HUES48 (cell line): ENCODE measurements at regions not wholly inside any gene's neighbourhood (a gene's known extent, or its start where the extent isn't known, plus 50 kb on each side); places are given as distances from the start of the nearest gene placed in this dataset.
"Not testable (repeated sequence)": the region's sequence is repeated elsewhere in the genome, so short reads cannot be mapped to it uniquely, and the experiment has no call there.

Experiments used
- H3K27ac ChIP-seq: one replicate; pipeline ENCODE4 v1.7.0; 2013; ENCODE audit warnings: low read depth, low read length, inconsistent platforms
- H3K27me3 ChIP-seq: 2 replicates; pipeline ENCODE4 v1.6.1; 2013; ENCODE audit warnings: mild to moderate bottlenecking, low read length; ENCODE audit not compliant: control insufficient read depth, insufficient read depth
- H3K36me3 ChIP-seq: 2 replicates; pipeline ENCODE4 v1.6.1; 2013; ENCODE audit warnings: low read length; ENCODE audit not compliant: control insufficient read depth, insufficient read depth
- H3K4me1 ChIP-seq: 2 replicates; pipeline ENCODE4 v1.6.1; 2013; ENCODE audit warnings: mild to moderate bottlenecking, low read length; ENCODE audit not compliant: control insufficient read depth, insufficient read depth
- H3K4me3 ChIP-seq: 2 replicates; pipeline ENCODE4 v1.5.1; 2013; ENCODE audit warnings: mild to moderate bottlenecking, low read depth, low read length
- H3K9ac ChIP-seq: 2 replicates; pipeline ENCODE4 v1.6.1; 2013; ENCODE audit warnings: mild to moderate bottlenecking, low read depth, low read length, moderate library complexity
- H3K9me3 ChIP-seq: 2 replicates; pipeline ENCODE4 v1.6.1; 2013; ENCODE audit warnings: low read length; ENCODE audit not compliant: control insufficient read depth, insufficient read depth

DNA sequence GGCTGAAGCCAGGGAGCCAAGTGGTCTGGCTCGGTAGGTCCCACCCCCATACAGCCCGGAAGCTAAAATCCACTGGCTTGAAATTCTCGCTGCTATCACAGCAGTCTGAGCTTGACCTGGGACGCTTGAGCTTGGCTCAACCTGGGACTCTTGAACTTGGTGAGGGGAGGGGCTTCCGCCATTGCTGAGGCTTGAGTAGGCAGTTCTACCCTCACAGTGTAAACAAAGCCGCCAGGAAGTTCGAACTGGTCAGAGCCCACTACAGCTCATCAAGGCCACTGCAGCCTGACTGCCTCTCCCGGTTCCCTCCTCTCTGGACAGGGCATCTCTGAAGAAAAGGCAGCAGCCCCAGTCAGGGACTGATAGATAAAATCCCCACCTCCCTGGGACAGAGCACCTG lies 1337.7 kb downstream of the HACE1 start:
- no peak overlapping the region for H3K9ac ChIP-seq
- H3K27me3 ChIP-seq = no peaks in the 10 kb centered on the region
- no peak overlapping the region for H3K4me3 ChIP-seq
- H3K9me3 ChIP-seq = no peaks in the 10 kb centered on the region
- H3K36me3 ChIP-seq = no peaks in the 10 kb centered on the region
- no peaks in the 10 kb centered on the region for H3K4me1 ChIP-seq
- H3K27ac ChIP-seq = no peak overlapping the region

DNA sequence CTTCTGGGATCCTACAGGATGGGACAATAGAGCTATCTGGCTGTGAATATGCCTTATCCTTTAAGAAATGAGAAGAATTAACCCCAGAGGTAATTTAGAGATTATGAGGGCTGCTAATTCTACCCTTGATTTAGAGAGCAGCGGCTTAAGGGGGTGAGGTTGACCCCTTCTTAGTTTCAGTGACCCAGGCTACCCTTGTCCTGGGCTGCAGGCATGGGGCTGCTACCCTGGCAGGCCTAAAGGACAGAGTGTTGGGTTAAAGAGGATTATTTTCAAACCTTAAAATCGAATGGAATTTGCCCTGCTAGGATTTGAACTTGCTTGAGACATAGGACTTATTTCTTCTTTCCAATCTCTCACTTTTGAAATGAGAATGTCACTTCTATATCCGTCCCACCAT lies 1343.4 kb downstream of the HACE1 start:
- H3K27me3 ChIP-seq = no peaks in the 10 kb centered on the region
- no peak overlapping the region for H3K27ac ChIP-seq
- H3K9me3 ChIP-seq = no peaks in the 10 kb centered on the region
- H3K36me3 ChIP-seq = no peaks in the 10 kb centered on the region
- H3K9ac ChIP-seq = no peak overlapping the region
- H3K4me3 ChIP-seq = no peak overlapping the region
- H3K4me1 ChIP-seq = no peaks in the 10 kb centered on the region

DNA sequence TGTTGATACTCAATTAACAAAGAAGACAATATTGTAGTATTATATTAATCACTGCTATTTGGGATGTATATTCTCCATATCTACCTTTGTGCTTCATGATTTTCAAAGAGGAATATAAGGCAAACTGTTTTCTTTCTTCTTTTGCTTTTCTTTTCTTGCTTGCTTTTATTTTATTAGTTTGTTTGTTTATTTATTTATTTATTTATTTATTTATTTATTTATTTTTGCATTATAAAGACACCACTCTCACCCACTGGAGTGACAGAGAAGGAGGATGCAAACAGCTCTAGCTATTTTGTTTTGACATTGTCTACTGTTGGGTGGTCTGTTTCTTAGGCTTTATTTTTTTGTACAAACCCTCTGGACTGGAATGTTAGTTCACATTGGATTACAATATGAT lies 1352.7 kb downstream of the HACE1 start:
- Histone ChIP-seq H3K4me3 (no peak overlapping the region), H3K27me3 (no peaks in the 10 kb centered on the region), H3K36me3 (no peaks in the 10 kb centered on the region), H3K9me3 (no peaks in the 10 kb centered on the region), H3K4me1 (no peaks in the 10 kb centered on the region), H3K27ac (no peak overlapping the region), H3K9ac (no peak overlapping the region)

DNA sequence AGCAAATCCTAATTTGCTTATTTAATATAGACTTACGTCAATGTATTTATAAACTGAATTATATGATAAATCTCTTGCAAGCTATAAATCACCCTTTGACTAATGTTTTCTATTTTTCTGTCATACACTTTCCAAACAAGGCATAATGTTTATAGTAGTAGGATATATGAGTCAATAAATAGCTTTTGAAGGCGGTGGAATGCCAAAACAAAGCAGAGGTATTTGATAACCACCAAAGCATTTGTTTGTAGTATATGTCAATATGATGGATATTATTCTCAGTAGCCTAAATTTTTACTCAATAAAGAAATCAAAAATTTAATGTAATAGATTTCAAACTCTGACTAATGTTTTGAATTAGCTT lies 1354.6 kb downstream of the HACE1 start:
- H3K4me3 ChIP-seq = no peak overlapping the region
- H3K9ac ChIP-seq = no peak overlapping the region
- H3K4me1 ChIP-seq = no peaks in the 10 kb centered on the region
- H3K27me3 ChIP-seq = no peaks in the 10 kb centered on the region
- no peaks in the 10 kb centered on the region for H3K36me3 ChIP-seq
- H3K9me3 ChIP-seq = no peaks in the 10 kb centered on the region
- H3K27ac ChIP-seq = no peak overlapping the region

DNA sequence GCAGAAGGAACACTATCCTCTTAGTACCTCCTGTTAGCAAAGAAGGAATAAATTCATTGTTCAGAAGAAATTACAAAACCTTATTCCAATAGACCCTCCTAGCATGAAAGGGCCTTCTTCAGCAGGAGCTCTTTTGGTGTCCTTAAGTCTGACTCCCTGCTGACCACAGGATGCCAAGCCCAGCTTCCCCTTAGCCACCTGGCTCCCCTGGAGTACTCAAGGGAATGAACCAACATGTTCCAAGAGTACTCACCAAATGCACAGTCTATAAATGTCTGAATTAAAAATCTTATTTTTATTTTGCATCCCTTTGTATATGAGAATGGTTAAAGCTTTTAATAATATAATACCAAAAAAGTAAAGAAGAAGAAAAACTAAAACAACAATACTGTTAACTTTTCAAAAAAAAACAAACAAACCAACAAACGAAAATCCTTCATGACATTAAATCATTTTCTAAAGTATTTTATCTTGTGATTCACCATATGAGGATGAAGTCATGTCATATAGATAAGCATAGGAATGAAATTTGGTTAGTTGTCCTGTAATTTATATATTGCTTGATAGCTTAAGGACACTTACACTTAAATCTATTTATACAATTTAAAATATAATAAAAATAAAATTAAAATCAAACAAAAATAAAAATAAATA lies 1355.1 kb downstream of the HACE1 start:
- no peak overlapping the region for H3K27ac ChIP-seq
- H3K4me3 ChIP-seq = no peak overlapping the region
- no peaks in the 10 kb centered on the region for H3K36me3 ChIP-seq
- no peaks in the 10 kb centered on the region for H3K4me1 ChIP-seq
- H3K27me3 ChIP-seq = no peaks in the 10 kb centered on the region
- H3K9me3 ChIP-seq = no peaks in the 10 kb centered on the region
- no peak overlapping the region for H3K9ac ChIP-seq

DNA sequence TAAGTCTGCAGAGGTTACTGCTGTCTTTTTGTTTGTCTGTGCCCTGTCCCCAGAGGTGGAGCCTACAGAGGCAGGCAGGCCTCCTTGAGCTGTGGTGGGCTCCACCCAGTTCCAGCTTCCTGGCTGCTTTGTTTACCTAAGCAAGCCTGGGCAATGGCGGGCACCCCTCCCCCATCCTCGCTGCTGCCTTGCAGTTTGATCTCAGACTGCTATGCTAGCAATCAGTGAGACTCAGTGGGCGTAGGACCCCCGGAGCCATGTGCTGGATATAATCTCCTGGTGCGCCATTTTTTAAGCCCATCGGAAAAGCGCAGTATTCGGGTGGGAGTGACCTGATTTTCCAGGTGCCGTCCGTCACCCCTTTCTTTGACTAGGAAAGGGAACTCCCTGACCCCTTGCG lies 1363.1 kb downstream of the HACE1 start:
- H3K36me3 ChIP-seq, H3K9ac ChIP-seq, H3K4me1 ChIP-seq, H3K27me3 ChIP-seq, H3K4me3 ChIP-seq, H3K27ac ChIP-seq, H3K9me3 ChIP-seq: not testable (repeated sequence)

DNA sequence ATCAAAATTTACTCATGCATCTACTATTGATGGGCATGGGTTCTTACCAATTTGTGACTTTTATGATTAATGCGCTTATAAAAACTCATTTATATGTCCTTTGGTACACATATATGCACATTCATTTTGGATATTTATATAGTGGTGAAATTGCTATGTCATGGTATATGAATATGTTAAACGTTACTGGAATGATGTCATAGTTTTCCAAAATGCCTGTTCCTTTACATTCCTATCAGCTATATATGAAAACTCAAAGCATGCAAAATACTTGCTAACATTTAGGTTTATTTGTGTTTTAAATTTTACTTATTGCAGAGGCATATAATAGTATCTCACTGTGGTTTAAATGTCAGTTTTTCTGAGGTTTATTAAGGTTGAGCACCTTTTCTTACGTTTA lies 1403.1 kb downstream of the HACE1 start:
- Histone ChIP-seq H3K4me1 (no peaks in the 10 kb centered on the region), H3K4me3 (no peak overlapping the region), H3K27me3 (no peaks in the 10 kb centered on the region), H3K9ac (no peak overlapping the region), H3K27ac (no peak overlapping the region), H3K36me3 (no peaks in the 10 kb centered on the region), H3K9me3 (no peaks in the 10 kb centered on the region)

DNA sequence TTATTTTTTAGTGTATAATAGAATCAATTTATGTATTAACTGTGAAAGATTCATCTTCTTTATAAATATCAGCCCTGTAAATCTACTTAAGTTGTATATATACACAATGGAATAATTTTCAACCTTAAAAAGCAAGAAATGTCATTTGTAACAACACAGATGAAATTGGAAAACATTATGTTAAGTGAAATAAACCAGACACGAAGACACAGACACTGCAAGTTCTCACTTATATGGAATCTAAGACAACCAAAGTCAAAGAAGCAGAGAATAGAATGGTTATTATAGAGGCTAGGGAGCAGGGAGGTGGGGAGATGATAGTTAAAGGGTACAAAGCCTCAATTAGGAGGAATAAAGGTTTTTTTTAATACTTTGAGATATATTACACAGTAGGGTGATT lies 1404.4 kb downstream of the HACE1 start:
- Histone ChIP-seq H3K36me3 (no peaks in the 10 kb centered on the region), H3K9me3 (no peaks in the 10 kb centered on the region), H3K4me1 (no peaks in the 10 kb centered on the region), H3K9ac (no peak overlapping the region), H3K27ac (no peak overlapping the region), H3K27me3 (no peaks in the 10 kb centered on the region), H3K4me3 (no peak overlapping the region)

DNA sequence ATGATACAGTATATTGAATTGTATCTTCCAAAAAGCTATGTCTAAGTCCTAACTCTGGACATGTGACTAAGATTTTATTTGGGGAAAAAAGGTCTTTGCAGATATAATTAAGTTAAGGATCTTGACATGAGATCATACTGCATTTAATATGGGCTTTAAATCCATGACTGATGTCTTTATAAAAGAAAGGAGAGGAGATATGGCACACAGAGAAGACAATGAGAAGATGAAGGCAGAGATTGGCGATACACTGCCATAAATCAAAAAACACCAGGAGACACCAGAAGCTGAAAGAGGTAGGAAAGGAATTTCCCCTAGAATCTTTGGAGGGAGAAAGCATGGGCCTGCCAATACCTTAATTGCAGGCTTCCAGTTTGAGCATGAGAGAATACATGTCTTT lies 1450.2 kb downstream of the HACE1 start:
- Histone ChIP-seq H3K27ac (no peak overlapping the region), H3K27me3 (no peaks in the 10 kb centered on the region), H3K9ac (no peak overlapping the region), H3K36me3 (no peaks in the 10 kb centered on the region), H3K4me1 (no peaks in the 10 kb centered on the region), H3K4me3 (no peak overlapping the region), H3K9me3 (no peaks in the 10 kb centered on the region)

DNA sequence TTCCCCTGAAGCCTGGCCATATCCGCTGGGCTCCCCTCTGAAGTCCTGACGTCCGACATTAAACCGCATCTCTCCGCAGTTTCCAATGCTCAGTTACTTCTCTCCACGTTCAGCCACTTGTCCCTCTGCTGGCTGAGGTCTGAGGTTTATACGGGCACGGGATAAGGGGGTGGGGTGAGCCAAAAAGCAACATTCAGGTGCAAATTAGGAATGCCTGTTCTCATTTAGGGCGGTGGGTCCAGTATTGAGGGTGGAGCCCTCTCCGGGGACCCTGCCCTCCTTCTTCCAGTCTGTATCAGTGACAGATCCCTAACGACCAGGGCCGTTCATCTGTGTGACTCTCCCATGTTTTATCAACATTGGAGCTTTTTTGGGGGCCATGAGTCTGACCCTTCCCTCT lies 1454.4 kb downstream of the HACE1 start:
- Histone ChIP-seq H3K9ac (no peak overlapping the region), H3K4me1 (no peaks in the 10 kb centered on the region), H3K9me3 (no peaks in the 10 kb centered on the region), H3K27me3 (no peaks in the 10 kb centered on the region), H3K4me3 (peak overlapping the region; percentile 33; the same call in 1 of the 2 replicates), H3K36me3 (no peaks in the 10 kb centered on the region), H3K27ac (no peak overlapping the region)

DNA sequence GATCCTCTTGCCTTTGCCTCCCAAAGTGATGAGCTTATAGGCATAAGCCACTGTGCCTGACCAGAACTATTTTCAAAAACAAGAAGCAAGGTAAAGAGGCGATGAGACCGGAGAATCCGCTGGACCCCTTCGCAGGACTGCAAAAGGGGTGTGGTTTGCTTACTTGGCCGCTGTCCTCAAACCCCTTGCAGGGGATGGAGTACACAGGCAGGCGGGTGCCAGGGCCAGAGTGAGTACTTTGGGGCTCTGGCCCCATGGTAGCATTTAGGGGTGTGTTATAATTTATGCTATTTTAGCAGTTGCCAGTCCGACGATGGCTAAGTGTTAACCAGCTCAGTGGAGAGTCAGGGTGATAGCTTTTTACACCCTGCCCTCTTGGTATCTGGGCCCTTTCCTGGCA lies 1454.9 kb downstream of the HACE1 start:
- no peaks in the 10 kb centered on the region for H3K36me3 ChIP-seq
- no peak overlapping the region for H3K4me3 ChIP-seq
- H3K27ac ChIP-seq = no peak overlapping the region
- no peaks in the 10 kb centered on the region for H3K4me1 ChIP-seq
- H3K27me3 ChIP-seq = no peaks in the 10 kb centered on the region
- no peaks in the 10 kb centered on the region for H3K9me3 ChIP-seq
- H3K9ac ChIP-seq = no peak overlapping the region

DNA sequence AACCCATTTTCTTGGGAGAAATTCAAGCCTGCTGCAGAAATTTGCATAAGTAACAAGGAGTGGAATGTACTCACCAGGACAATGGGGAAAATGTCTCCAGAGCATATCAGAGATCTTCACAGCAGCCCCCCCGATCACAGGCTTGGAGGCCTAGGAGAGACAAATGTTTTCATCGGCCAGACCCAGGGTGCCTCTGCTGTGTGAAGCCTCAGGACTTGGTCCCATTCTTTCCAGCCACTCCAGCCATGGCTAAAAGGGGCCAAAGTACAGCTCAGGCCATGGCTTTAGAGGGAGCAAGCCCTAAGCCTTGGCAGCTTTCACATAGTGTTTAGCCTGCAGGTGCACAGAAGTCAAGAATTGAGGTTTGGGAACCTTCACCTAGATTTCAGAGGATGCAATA lies 1463.0 kb downstream of the HACE1 start:
- Histone ChIP-seq H3K9ac (no peak overlapping the region), H3K4me3 (no peak overlapping the region), H3K27ac (no peak overlapping the region), H3K27me3 (no peaks in the 10 kb centered on the region), H3K9me3 (peaks cover 11% of the 10 kb centered on the region), H3K36me3 (no peaks in the 10 kb centered on the region), H3K4me1 (no peaks in the 10 kb centered on the region)
